ENCODE measurements at regions not wholly inside any gene's neighbourhood (a gene's known extent, or its start where the extent isn't known, plus 50 kb on each side); places are given as distances from the start of the nearest gene placed in this dataset.

- Histone ChIP-seq H3K36me3 (replicated peaks in 1 of 2; ENCODE audit: control insufficient read depth in 1 of 2, insufficient read depth in 2 of 2, low read length in 2 of 2) (no peaks in the 10 kb centered on the region), H3K9ac (ENCODE audit: insufficient read depth, low read length, poor library complexity, severe bottlenecking) (no peak overlapping the region), H3K4me2 (replicated peaks; ENCODE audit: extremely low read depth, low read length, poor library complexity, severe bottlenecking) (no peak overlapping the region), H3K4me1 (ENCODE audit: control insufficient read depth in 1 of 2, insufficient read depth in 2 of 2, low read length in 2 of 2) (no peaks in the 10 kb centered on the region), H3K4me3 (replicated peaks in 1 of 3; ENCODE audit: low read depth in 2 of 3, low read length in 3 of 3) (no peak overlapping the region), H3K9me3 (replicated peaks in 1 of 2; ENCODE audit: control insufficient read depth in 1 of 2, insufficient read depth in 1 of 2, low read length in 2 of 2) (no peaks in the 10 kb centered on the region), H3K27ac (ENCODE audit: low read depth in 1 of 2, low read length in 2 of 2) (no peak overlapping the region), H2AFZ (ENCODE audit: insufficient read depth, low read depth, low read length, poor library complexity, severe bottlenecking) (no peak overlapping the region), H4K20me1 (ENCODE audit: insufficient read depth, low read length) (no peaks in the 10 kb centered on the region), H3K79me2 (ENCODE audit: insufficient read depth, low read length) (no peaks in the 10 kb centered on the region), H3K27me3 (ENCODE audit: control insufficient read depth in 2 of 2, insufficient read depth in 2 of 2, low read length in 2 of 2) (no peaks in the 10 kb centered on the region)
- no peak for DNase-seq
- Mint-ChIP-seq H3K27ac (no peak overlapping the region), H3K4me3 (no peak overlapping the region), H3K36me3 (no peaks in the 10 kb centered on the region), H3K4me1 (no peaks in the 10 kb centered on the region), H3K27me3 (ENCODE audit: low read depth in 3 of 3) (peaks cover 0 to 7% (median 0%) of the 10 kb centered on the region in 3 donors), H3K9me3 (peaks cover 0 to 2% (median 0%) of the 10 kb centered on the region in 7 donors)
- WGBS (ENCODE audit: insufficient coverage) = 100% methylated on average over 1 of the region's 3 CpGs
- intact Hi-C loops (cut with micrococcal nuclease) = no loop called here
- no peak for TF ChIP-seq CTCF (IDR thresholded peaks at IDR 0.05)
Observed at GRCh38 chr18:56065086-56065485, 477.1 kb upstream of the TCF4 start.

- Mint-ChIP-seq H3K27me3 (ENCODE audit: low read depth in 3 of 3) (peaks cover 0 to 5% (median 0%) of the 10 kb centered on the region in 3 donors), H3K27ac (no peak overlapping the region), H3K36me3 (no peaks in the 10 kb centered on the region), H3K4me3 (no peak overlapping the region), H3K4me1 (no peaks in the 10 kb centered on the region), H3K9me3 (peaks cover 0 to 2% (median 0%) of the 10 kb centered on the region in 7 donors)
- no peaks in the 10 kb centered on the region for H4K20me1 ChIP-seq (ENCODE audit: insufficient read depth, low read length)
- H2AFZ ChIP-seq (ENCODE audit: insufficient read depth, low read depth, low read length, poor library complexity, severe bottlenecking) = no peak overlapping the region
- no peak overlapping the region for H3K9ac ChIP-seq (ENCODE audit: insufficient read depth, low read length, poor library complexity, severe bottlenecking)
- WGBS (ENCODE audit: insufficient coverage) = no CpG with 5 or more reads among the region's 2 CpGs
- no peaks in the 10 kb centered on the region for H3K79me2 ChIP-seq (ENCODE audit: insufficient read depth, low read length)
- no peak for DNase-seq
- no peaks in the 10 kb centered on the region for H3K4me1 ChIP-seq (ENCODE audit: control insufficient read depth in 1 of 2, insufficient read depth in 2 of 2, low read length in 2 of 2)
- H3K27me3 ChIP-seq (ENCODE audit: control insufficient read depth in 2 of 2, insufficient read depth in 2 of 2, low read length in 2 of 2) = no peaks in the 10 kb centered on the region
- intact Hi-C loops (cut with micrococcal nuclease) = no loop called here
- peaks cover 0 to under 1% of the 10 kb centered on the region in 2 donors for H3K9me3 ChIP-seq (replicated peaks in 1 of 2; ENCODE audit: control insufficient read depth in 1 of 2, insufficient read depth in 1 of 2, low read length in 2 of 2)
- no peak overlapping the region for H3K27ac ChIP-seq (ENCODE audit: low read depth in 1 of 2, low read length in 2 of 2)
- no peaks in the 10 kb centered on the region for H3K36me3 ChIP-seq (replicated peaks in 1 of 2; ENCODE audit: control insufficient read depth in 1 of 2, insufficient read depth in 2 of 2, low read length in 2 of 2)
- H3K4me3 ChIP-seq (replicated peaks in 1 of 3; ENCODE audit: low read depth in 2 of 3, low read length in 3 of 3) = no peak overlapping the region
- H3K4me2 ChIP-seq (replicated peaks; ENCODE audit: extremely low read depth, low read length, poor library complexity, severe bottlenecking) = no peak overlapping the region
- no peak for TF ChIP-seq CTCF (IDR thresholded peaks at IDR 0.05)
Observed at GRCh38 chr18:56062931-56063330, 474.9 kb upstream of the TCF4 start.
